Endothelial cell of umbilical vein (primary cell): ENCODE measurements at regions not wholly inside any gene's neighbourhood (a gene's known extent, or its start where the extent isn't known, plus 50 kb on each side); places are given as distances from the start of the nearest gene placed in this dataset.

Experiments
- small RNA-seq: library from RNA; depleted of rRNA; stranded (forward); fragments of <200 nt; gene quantifications from one replicate; pipeline ENCODE3, GENCODE V24; 2012; ENCODE audit warnings: low replicate concordance, low read depth; ENCODE audit not compliant: insufficient read depth, insufficient read length

Small RNAs in the stretch of these regions (small RNA-seq; reads per million reads assigned to genes)
- gene RNU1-89P, result 0.66 reads per million
- 0.66 reads per million for gene SERF1AP1
